ENCODE measurements at regions not wholly inside any gene's neighbourhood (a gene's known extent, or its start where the extent isn't known, plus 50 kb on each side); places are given as distances from the start of the nearest gene placed in this dataset.
A peak's percentile ranks its signal among the peaks of the same experiment; 100 is the strongest.

DNA sequence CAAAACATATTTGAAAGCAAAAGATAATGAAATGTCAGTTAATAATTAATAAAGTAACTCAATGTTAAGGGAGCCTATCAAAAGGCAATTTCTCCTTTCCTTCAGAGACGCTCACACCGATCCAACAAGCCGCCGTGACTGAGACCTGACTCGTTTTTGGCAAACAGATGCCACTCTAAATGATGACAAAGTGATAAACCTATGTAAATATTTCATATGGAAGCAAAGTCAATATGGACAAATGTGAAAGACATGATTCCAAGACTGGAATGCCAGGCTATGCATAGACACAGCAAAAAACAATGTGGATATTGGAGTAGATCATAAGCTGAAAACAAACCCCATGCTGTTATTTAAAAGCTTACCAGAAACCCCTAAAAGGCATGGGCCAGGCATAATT lies 137.2 kb upstream of the SUCLG2 start:
- H3K36me3 Mint-ChIP-seq: no peaks in the 10 kb centered on the region
- Histone ChIP-seq H3K27ac (ENCODE audit: low read depth in 1 of 2, low read length in 2 of 2) (no peak overlapping the region), H2AFZ (ENCODE audit: insufficient read depth, low read depth, low read length, poor library complexity, severe bottlenecking) (no peak overlapping the region), H3K9ac (ENCODE audit: insufficient read depth, low read length, poor library complexity, severe bottlenecking) (no peak overlapping the region), H4K20me1 (ENCODE audit: insufficient read depth, low read length) (no peaks in the 10 kb centered on the region), H3K27me3 (ENCODE audit: control insufficient read depth in 2 of 2, insufficient read depth in 2 of 2, low read length in 2 of 2) (no peaks in the 10 kb centered on the region), H3K4me1 (ENCODE audit: control insufficient read depth in 1 of 2, insufficient read depth in 2 of 2, low read length in 2 of 2) (no peaks in the 10 kb centered on the region), H3K4me2 (replicated peaks; ENCODE audit: extremely low read depth, low read length, poor library complexity, severe bottlenecking) (no peak overlapping the region), H3K36me3 (replicated peaks in 1 of 2; ENCODE audit: control insufficient read depth in 1 of 2, insufficient read depth in 2 of 2, low read length in 2 of 2) (no peaks in the 10 kb centered on the region), H3K4me3 (replicated peaks in 1 of 3; ENCODE audit: low read depth in 2 of 3, low read length in 3 of 3) (no peak overlapping the region), H3K79me2 (ENCODE audit: insufficient read depth, low read length) (no peaks in the 10 kb centered on the region), H3K9me3 (replicated peaks in 1 of 2; ENCODE audit: control insufficient read depth in 1 of 2, insufficient read depth in 1 of 2, low read length in 2 of 2) (no peaks in the 10 kb centered on the region)
- DNase-seq: no peak
- H3K27me3 Mint-ChIP-seq (ENCODE audit: low read depth in 3 of 3): peaks cover 0 to 3% (median 1%) of the 10 kb centered on the region in 3 donors
- intact Hi-C loops (cut with micrococcal nuclease): loop anchor here in 1 of 2 donors (10.0 kb wide), 1 partner anchor 407 kb away; no protein-coding TSS in a partner anchor
- no peaks in the 10 kb centered on the region for H3K4me1 Mint-ChIP-seq
- H3K9me3 Mint-ChIP-seq: no peaks in the 10 kb centered on the region
- TF ChIP-seq, protein P1, sequence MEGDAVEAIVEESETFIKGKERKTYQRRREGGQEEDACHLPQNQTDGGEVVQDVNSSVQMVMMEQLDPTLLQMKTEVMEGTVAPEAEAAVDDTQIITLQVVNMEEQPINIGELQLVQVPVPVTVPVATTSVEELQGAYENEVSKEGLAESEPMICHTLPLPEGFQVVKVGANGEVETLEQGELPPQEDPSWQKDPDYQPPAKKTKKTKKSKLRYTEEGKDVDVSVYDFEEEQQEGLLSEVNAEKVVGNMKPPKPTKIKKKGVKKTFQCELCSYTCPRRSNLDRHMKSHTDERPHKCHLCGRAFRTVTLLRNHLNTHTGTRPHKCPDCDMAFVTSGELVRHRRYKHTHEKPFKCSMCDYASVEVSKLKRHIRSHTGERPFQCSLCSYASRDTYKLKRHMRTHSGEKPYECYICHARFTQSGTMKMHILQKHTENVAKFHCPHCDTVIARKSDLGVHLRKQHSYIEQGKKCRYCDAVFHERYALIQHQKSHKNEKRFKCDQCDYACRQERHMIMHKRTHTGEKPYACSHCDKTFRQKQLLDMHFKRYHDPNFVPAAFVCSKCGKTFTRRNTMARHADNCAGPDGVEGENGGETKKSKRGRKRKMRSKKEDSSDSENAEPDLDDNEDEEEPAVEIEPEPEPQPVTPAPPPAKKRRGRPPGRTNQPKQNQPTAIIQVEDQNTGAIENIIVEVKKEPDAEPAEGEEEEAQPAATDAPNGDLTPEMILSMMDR (IDR thresholded peaks at IDR 0.05): no peak
- no peak overlapping the region for H3K27ac Mint-ChIP-seq
- no peak overlapping the region for H3K4me3 Mint-ChIP-seq
- WGBS (ENCODE audit: insufficient coverage): no CpG with 5 or more reads among the region's 5 CpGs

DNA sequence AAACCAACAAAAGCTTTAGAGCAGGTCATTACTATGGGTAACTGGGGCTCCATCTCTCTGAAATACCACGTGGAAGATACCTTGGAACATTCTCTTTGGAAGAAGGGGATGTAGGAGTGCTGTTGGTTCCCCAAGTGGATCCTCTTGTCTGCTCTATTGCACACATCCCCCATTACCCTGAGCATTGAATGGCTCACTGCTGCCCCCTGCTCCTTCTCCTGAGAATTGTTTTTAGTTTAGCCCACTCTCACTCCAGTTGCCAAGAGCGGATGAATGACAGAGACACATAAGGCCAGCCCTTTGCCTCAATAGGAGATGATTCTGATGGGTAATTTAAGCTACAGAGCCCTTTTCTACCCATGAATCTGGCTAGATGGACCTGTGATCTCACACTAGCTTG lies 135.6 kb upstream of the SUCLG2 start:
- H3K4me1 ChIP-seq (ENCODE audit: control insufficient read depth in 1 of 2, insufficient read depth in 2 of 2, low read length in 2 of 2): no peaks in the 10 kb centered on the region
- TF ChIP-seq, protein P1 (IDR thresholded peaks at IDR 0.05): peak; percentile 44

More for the DNA sequence above, 135.6 kb upstream of the SUCLG2 start:
- Histone ChIP-seq H4K20me1 (ENCODE audit: insufficient read depth, low read length) (no peaks in the 10 kb centered on the region), H3K4me3 (replicated peaks in 1 of 3; ENCODE audit: low read depth in 2 of 3, low read length in 3 of 3) (no peak overlapping the region), H3K36me3 (replicated peaks in 1 of 2; ENCODE audit: control insufficient read depth in 1 of 2, insufficient read depth in 2 of 2, low read length in 2 of 2) (no peaks in the 10 kb centered on the region), H3K9ac (ENCODE audit: insufficient read depth, low read length, poor library complexity, severe bottlenecking) (no peak overlapping the region), H3K4me2 (replicated peaks; ENCODE audit: extremely low read depth, low read length, poor library complexity, severe bottlenecking) (no peak overlapping the region), H3K9me3 (replicated peaks in 1 of 2; ENCODE audit: control insufficient read depth in 1 of 2, insufficient read depth in 1 of 2, low read length in 2 of 2) (no peaks in the 10 kb centered on the region), H2AFZ (ENCODE audit: insufficient read depth, low read depth, low read length, poor library complexity, severe bottlenecking) (no peak overlapping the region), H3K79me2 (ENCODE audit: insufficient read depth, low read length) (no peaks in the 10 kb centered on the region), H3K27me3 (ENCODE audit: control insufficient read depth in 2 of 2, insufficient read depth in 2 of 2, low read length in 2 of 2) (no peaks in the 10 kb centered on the region), H3K27ac (ENCODE audit: low read depth in 1 of 2, low read length in 2 of 2) (no peak overlapping the region)
- H3K4me3 Mint-ChIP-seq: no peak overlapping the region
- H3K9me3 Mint-ChIP-seq: peaks cover 0 to 3% (median 0%) of the 10 kb centered on the region in 7 donors
- no CpG with 5 or more reads among the region's 2 CpGs for WGBS (ENCODE audit: insufficient coverage)
- H3K27ac Mint-ChIP-seq: no peak overlapping the region
- DNase-seq: peak in 2 of 3 donors; percentile 2 to 12
- peaks cover 0 to 3% (median 1%) of the 10 kb centered on the region in 3 donors for H3K27me3 Mint-ChIP-seq (ENCODE audit: low read depth in 3 of 3)
- no peaks in the 10 kb centered on the region for H3K36me3 Mint-ChIP-seq
- H3K4me1 Mint-ChIP-seq: no peaks in the 10 kb centered on the region
- intact Hi-C loops (cut with micrococcal nuclease): loop anchor here in 1 of 2 donors (10.0 kb wide), 1 partner anchor 405 kb away; no protein-coding TSS in a partner anchor
